22Rv1 (cell line): ENCODE measurements at regions not wholly inside any gene's neighbourhood (a gene's known extent, or its start where the extent isn't known, plus 50 kb on each side); places are given as distances from the start of the nearest gene placed in this dataset.
A peak's percentile ranks its signal among the peaks of the same experiment; 100 is the strongest.
"Not testable (repeated sequence)": the region's sequence is repeated elsewhere in the genome, so short reads cannot be mapped to it uniquely, and the experiment has no call there.

Experiments
- H3K27ac ChIP-seq: fragments of 450-650 bp; 2 replicates; pipeline ENCODE4 v1.5.1; 2017
- CTCF ChIP-seq: fragments of 450-650 bp; IDR thresholded peaks from 2 replicates; pipeline ENCODE4 v1.5.1; 2017; ENCODE audit warnings: mild to moderate bottlenecking
- ZFX ChIP-seq: fragments of 450-650 bp; IDR thresholded peaks from 2 replicates; pipeline ENCODE4 v1.6.1; 2017; ENCODE audit warnings: antibody characterized with exemption, borderline replicate concordance

DNA sequence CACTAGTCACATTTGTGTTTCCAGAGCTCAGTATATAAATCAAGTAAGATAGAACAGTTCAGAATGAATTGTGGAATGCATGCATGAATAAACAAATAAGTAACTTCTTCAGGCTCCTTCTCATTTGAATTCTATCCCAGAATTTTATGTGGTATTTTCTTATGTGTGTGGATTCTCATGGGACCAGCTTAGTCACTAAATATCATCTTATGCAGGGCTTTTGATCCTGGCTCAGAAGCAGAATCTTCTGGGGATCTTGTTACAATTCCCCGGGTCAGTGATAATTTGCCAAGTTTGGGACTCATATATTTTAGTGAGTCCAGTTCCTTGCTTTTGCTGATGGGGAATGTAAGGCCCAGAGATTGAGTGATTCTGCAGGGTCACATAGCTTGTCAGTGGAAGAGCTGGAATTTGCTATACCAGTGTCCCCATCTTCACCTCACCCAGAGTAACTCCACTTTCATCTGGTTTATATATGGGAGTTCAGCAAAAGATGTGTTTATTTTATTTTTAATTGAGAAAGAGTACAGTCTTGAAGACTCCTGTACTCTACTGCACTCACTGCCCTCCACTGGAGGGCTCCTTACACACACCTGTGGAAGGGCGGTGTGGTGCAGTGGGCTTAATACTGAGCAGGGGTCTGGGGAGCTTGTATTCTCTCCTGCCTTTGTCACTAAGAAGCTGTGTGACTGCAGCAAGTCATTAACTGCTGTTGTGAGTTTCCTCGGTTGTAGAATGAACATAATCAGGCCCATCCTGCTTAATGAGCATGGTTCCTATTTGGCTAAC is 198.2 kb upstream of the CXorf66 start:
- no peak for TF ChIP-seq ZFX
- no peak for TF ChIP-seq CTCF
- H3K27ac ChIP-seq = no peak overlapping the region

GRCh38 chrX:140157611-140158010 is 192.3 kb upstream of the CXorf66 start:
- TF ChIP-seq ZFX (no peak), CTCF (no peak)

GRCh38 chrX:140157143-140157542 is 191.8 kb upstream of the CXorf66 start:
- no peak for TF ChIP-seq ZFX
- TF ChIP-seq CTCF = no peak
- no peak overlapping the region for H3K27ac ChIP-seq

More at GRCh38 chrX:140157611-140158010, 192.3 kb upstream of the CXorf66 start:
- H3K27ac ChIP-seq = no peak overlapping the region

DNA sequence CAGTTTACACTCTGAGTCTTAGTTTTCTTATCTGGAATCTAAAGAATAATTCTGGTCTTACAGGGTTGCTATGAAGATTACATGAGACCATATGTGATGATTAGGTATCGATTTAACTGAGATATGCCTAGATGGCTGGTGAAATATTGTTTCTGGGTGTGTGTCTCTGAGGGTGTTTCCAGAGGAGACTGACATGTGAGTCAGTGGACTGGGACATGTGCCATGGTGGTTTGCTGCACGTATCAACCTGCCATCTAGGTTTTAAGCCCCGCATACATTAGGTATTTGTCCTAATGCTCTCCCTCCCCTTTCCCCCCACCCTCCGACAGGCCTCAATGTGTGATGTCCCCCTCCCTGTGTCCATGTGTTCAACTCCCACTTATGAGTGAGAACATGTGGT is 186.0 kb upstream of the CXorf66 start:
- TF ChIP-seq ZFX = no peak
- TF ChIP-seq CTCF = no peak
- no peak overlapping the region for H3K27ac ChIP-seq

DNA sequence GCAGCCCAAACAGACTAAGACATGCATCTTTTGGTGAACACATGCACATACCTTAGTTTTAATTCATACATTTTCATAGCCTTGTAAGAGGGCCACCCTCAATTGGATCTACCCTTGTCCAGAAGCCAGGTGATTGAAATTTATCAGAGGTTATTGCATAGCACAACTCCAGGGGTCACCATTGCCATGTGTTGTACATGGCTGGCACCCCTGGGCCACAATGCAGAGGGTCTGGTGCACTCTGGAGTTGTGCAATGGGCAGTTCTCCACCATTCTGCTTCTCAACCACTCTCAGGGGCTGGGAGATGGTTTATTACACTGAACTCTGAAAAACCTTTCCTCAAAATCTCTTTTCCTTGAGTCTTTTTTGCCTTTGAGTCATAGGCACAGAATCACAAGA is 184.4 kb upstream of the CXorf66 start:
- no peak overlapping the region for H3K27ac ChIP-seq
- TF ChIP-seq CTCF (no peak), ZFX (no peak)

GRCh38 chrX:140141444-140142029 is 176.2 kb upstream of the CXorf66 start:
- TF ChIP-seq CTCF (peak; percentile 68), ZFX (no peak)
- no peak overlapping the region for H3K27ac ChIP-seq

- not testable (repeated sequence) for H3K27ac ChIP-seq
Observed at GRCh38 chrX:140138492-140138891, 173.2 kb upstream of the CXorf66 start.

DNA sequence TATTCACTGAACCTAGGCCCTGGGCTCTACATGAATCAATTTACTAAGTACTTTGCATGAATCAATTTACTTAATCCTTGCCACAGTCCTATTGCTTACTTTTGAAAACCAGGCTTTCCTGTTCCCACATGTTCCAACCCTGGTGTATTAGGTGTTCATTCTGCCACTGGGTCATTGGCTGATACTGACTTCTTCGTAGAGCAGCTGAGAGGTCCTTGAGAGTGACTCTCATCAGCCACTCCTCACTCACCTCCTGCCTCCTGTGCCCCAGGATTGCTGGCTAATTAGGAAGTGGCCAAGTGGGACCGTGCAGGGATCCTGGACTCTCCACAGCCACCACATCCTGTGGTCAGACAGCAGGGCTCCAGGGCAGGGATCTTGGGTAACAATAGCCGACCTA is 172.7 kb upstream of the CXorf66 start:
- H3K27ac ChIP-seq = not testable (repeated sequence)
